Ishikawa (cell line): ENCODE measurements at regions not wholly inside any gene's neighbourhood (a gene's known extent, or its start where the extent isn't known, plus 50 kb on each side); places are given as distances from the start of the nearest gene placed in this dataset.

Source experiments
- CEBPB ChIP-seq: IDR thresholded peaks from 2 replicates; pipeline ENCODE4 v1.6.1; 2012
- YY1 ChIP-seq: IDR thresholded peaks from 2 replicates; pipeline ENCODE4 v1.6.1; 2012; ENCODE audit warnings: low read depth
- ZBTB7A ChIP-seq: IDR thresholded peaks from 2 replicates; pipeline ENCODE4 v1.6.1; 2012; ENCODE audit warnings: low read depth
- TF ChIP-seq, protein P1 (sequence below): IDR thresholded peaks from 2 replicates; pipeline ENCODE4 v1.6.1; 2012; ENCODE audit warnings: low read depth, mild to moderate bottlenecking

DNA sequence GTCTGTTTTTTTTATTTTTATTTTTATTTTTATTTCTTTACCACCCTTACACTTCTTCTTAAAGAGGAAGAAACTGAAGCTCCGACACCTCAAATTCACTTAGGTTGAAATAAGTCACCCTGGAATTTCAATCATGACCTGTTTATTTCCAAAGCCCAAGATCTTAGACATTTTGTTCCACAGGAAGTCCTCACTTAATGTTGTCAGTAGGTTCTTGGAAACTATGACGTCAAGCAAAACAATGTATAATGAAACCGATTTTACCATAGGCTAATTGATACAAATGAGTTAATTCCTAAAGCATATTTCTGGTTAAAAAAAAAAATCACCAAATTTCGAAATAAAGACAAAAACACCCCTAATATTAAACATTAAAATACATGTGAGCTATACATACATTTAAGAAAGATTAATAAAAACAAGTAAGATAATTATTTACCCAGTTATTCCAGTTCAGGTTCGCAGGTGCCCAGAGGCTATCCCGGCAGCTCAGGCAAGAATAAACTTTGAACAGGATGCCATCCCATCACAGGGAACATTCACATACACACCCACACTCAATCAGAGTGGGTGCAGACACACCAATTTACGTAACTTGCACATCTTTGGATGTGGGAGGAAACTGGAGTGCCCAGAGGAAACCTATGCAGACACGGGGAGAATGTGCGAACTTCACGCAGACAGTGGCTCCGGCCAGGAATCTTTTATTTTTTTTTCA is 391.0 kb downstream of the RAP2B start:
- TF ChIP-seq YY1 (no peak), ZBTB7A (no peak), CEBPB (no peak)
- TF ChIP-seq, protein P1, sequence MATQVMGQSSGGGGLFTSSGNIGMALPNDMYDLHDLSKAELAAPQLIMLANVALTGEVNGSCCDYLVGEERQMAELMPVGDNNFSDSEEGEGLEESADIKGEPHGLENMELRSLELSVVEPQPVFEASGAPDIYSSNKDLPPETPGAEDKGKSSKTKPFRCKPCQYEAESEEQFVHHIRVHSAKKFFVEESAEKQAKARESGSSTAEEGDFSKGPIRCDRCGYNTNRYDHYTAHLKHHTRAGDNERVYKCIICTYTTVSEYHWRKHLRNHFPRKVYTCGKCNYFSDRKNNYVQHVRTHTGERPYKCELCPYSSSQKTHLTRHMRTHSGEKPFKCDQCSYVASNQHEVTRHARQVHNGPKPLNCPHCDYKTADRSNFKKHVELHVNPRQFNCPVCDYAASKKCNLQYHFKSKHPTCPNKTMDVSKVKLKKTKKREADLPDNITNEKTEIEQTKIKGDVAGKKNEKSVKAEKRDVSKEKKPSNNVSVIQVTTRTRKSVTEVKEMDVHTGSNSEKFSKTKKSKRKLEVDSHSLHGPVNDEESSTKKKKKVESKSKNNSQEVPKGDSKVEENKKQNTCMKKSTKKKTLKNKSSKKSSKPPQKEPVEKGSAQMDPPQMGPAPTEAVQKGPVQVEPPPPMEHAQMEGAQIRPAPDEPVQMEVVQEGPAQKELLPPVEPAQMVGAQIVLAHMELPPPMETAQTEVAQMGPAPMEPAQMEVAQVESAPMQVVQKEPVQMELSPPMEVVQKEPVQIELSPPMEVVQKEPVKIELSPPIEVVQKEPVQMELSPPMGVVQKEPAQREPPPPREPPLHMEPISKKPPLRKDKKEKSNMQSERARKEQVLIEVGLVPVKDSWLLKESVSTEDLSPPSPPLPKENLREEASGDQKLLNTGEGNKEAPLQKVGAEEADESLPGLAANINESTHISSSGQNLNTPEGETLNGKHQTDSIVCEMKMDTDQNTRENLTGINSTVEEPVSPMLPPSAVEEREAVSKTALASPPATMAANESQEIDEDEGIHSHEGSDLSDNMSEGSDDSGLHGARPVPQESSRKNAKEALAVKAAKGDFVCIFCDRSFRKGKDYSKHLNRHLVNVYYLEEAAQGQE, result no peak
